Cardiac fibroblast (primary cell): ENCODE measurements at regions not wholly inside any gene's neighbourhood (a gene's known extent, or its start where the extent isn't known, plus 50 kb on each side); places are given as distances from the start of the nearest gene placed in this dataset.

ENCODE experiments used
- DNase-seq, 2 donors: peaks; one replicate each; pipeline versions ENCODE4 v3.0.0 to v3.0.0-alpha.2; 2010; ENCODE audit warnings: low read depth in 2 of 2
- H3K4me3 ChIP-seq, 2 donors: replicated peaks in 1 of 2; 1 replicate in 1 of 2; 2 replicates in 1 of 2; pipeline ENCODE4 v1.5.1; 2011; ENCODE audit warnings: low read depth in 2 of 2, low read length in 2 of 2, mild to moderate bottlenecking in 2 of 2, moderate library complexity in 1 of 2
- CTCF ChIP-seq: IDR thresholded peaks from one replicate; pipeline ENCODE4 v1.5.1; 2011; ENCODE audit warnings: low read depth, mild to moderate bottlenecking, low read length, inconsistent platforms

- no peak for TF ChIP-seq CTCF
- DNase-seq = no peak
- no peak overlapping the region for H3K4me3 ChIP-seq
These were observed 346.7 kb upstream of the SMARCA2 start for GRCh38 chr9:1668441-1668840.

- DNase-seq = no peak
- H3K4me3 ChIP-seq = no peak overlapping the region
- no peak for TF ChIP-seq CTCF
These were observed 341.8 kb upstream of the SMARCA2 start for GRCh38 chr9:1673300-1673699.

- no peak for TF ChIP-seq CTCF
- H3K4me3 ChIP-seq = no peak overlapping the region
- no peak for DNase-seq
These were observed 338.4 kb upstream of the SMARCA2 start for GRCh38 chr9:1676771-1677170.

GRCh38 chr9:1683951-1684350 is 331.2 kb upstream of the SMARCA2 start:
- TF ChIP-seq CTCF = no peak
- DNase-seq = no peak
- no peak overlapping the region for H3K4me3 ChIP-seq

GRCh38 chr9:1698991-1699390 is 316.2 kb upstream of the SMARCA2 start:
- no peak for TF ChIP-seq CTCF
- no peak for DNase-seq
- no peak overlapping the region for H3K4me3 ChIP-seq

- H3K4me3 ChIP-seq = no peak overlapping the region
- no peak for DNase-seq
- no peak for TF ChIP-seq CTCF
These were observed 314.0 kb upstream of the SMARCA2 start for GRCh38 chr9:1701113-1701512.

- DNase-seq = no peak
- H3K4me3 ChIP-seq = no peak overlapping the region
- TF ChIP-seq CTCF = no peak
These were observed 312.4 kb upstream of the SMARCA2 start for GRCh38 chr9:1702701-1703100.
